HepG2 (cell line): ENCODE measurements at regions not wholly inside any gene's neighbourhood (a gene's known extent, or its start where the extent isn't known, plus 50 kb on each side); places are given as distances from the start of the nearest gene placed in this dataset.

ENCODE experiments used
- ATAC-seq: fragments of 200-7000 bp; cut with Tn5 transposase; 3 replicates; pipeline ENCODE4 v1.9.1; 2020; ENCODE audit warnings: mild to moderate bottlenecking, moderate library complexity
- BruUV-seq: library from RNA; stranded (reverse); fragments of 400-500 nt; replicated peaks from 2 replicates; lab custom pipeline; 2021; lab: Mats Ljungman, UMichigan
- CTCF ChIA-PET: fragments of 300-600 bp; formaldehyde crosslinking; extraction: SDS; loops from one replicate; lab custom pipeline; 2021; ENCODE audit warnings: low total read pairs, inconsistent platforms, low intra/inter-chr PET ratio; lab: Yijun Ruan, JAX
- POLR2A ChIA-PET: fragments of 350-600 bp; sonication (Branson Sonifier 250); formaldehyde crosslinking; loops from one replicate; lab custom pipeline; 2020; ENCODE audit warnings: antibody characterized with exemption, inconsistent platforms; lab: Yijun Ruan, JAX
- DNase-seq: peaks from one replicate; pipeline ENCODE4 v3.0.0-alpha.2; 2015; ENCODE audit warnings: low spot score
- FAIRE-seq: peaks from 3 replicates; lab custom pipeline; 2011; peaks lifted over from hg19 to GRCh38; lab: Jason Lieb, UNC
- H2AFZ ChIP-seq: one replicate; pipeline ENCODE4 v1.6.1; 2011; ENCODE audit warnings: low read length, inconsistent platforms
- H3K27ac ChIP-seq: fragments of 300-600 bp; 3 replicates; pipeline ENCODE4 v1.8.0; 2011; ENCODE audit warnings: mixed run types, mild to moderate bottlenecking, mixed read lengths, low read length, inconsistent platforms; ENCODE audit not compliant: insufficient read depth; ENCODE audit errors: extremely low read length
- H3K27me3 ChIP-seq, 2 experiments: fragments of 200-600 bp in 1 of 2; 2 replicates in 1 of 2; 3 replicates in 1 of 2; pipeline versions ENCODE4 v1.6.0 to v1.8.0; 2011; ENCODE audit warnings: low read length in 2 of 2, mild to moderate bottlenecking in 2 of 2, moderate library complexity in 2 of 2, inconsistent platforms in 1 of 2; ENCODE audit not compliant: insufficient read depth in 2 of 2, control insufficient read depth in 1 of 2
- H3K36me3 ChIP-seq, 2 experiments: fragments of 200-600 bp in 1 of 2; replicated peaks in 1 of 2; 2 replicates in 1 of 2; 3 replicates in 1 of 2; pipeline versions ENCODE4 v1.5.1 to v1.8.0; 2011; ENCODE audit warnings: low read length in 2 of 2, inconsistent platforms in 1 of 2; ENCODE audit not compliant: insufficient read depth in 2 of 2, control insufficient read depth in 1 of 2
- H3K4me1 ChIP-seq: 2 replicates; pipeline ENCODE4 v1.5.1; 2012; ENCODE audit warnings: low read length, inconsistent platforms; ENCODE audit not compliant: insufficient read depth
- H3K4me2 ChIP-seq: 2 replicates; pipeline ENCODE4 v1.6.0; 2011; ENCODE audit warnings: low read depth, low read length, inconsistent platforms
- H3K4me3 ChIP-seq, 3 experiments: fragments of 200-600 bp in 1 of 3; sonication (generic), shearing (Covaris generic) in 1 of 3; replicated peaks in 1 of 3; 2 replicates each; pipeline ENCODE4 v1.5.1; 2011 to 2016; ENCODE audit warnings: low read length in 3 of 3, inconsistent platforms in 2 of 3, low read depth in 2 of 3, mild to moderate bottlenecking in 2 of 3, control low read depth in 1 of 3, mixed read lengths in 1 of 3; ENCODE audit not compliant: insufficient read depth in 1 of 3
- H3K79me2 ChIP-seq: one replicate; pipeline ENCODE4 v1.6.1; 2011; ENCODE audit warnings: low read length, inconsistent platforms; ENCODE audit not compliant: insufficient read depth
- H3K9ac ChIP-seq: 2 replicates; pipeline ENCODE4 v1.6.0; 2011; ENCODE audit warnings: mild to moderate bottlenecking, low read depth, low read length, inconsistent platforms; ENCODE audit not compliant: insufficient read depth
- H3K9me3 ChIP-seq: 2 replicates; pipeline ENCODE4 v1.5.1; 2012; ENCODE audit warnings: mild to moderate bottlenecking, low read length
- H4K20me1 ChIP-seq: 2 replicates; pipeline ENCODE4 v1.6.0; 2011; ENCODE audit warnings: inconsistent platforms, mild to moderate bottlenecking, low read length, moderate library complexity; ENCODE audit not compliant: insufficient read depth
- AHR ChIP-seq: IDR thresholded peaks from 2 replicates; pipeline ENCODE4 v1.6.1; 2018; ENCODE audit warnings: missing genetic modification reagents, missing compliant biosample characterization
- CENPX ChIP-seq: sonication (generic); formaldehyde crosslinking; IDR thresholded peaks from 2 replicates; pipeline ENCODE4 v1.9.0; 2021; ENCODE audit warnings: mild to moderate bottlenecking, missing genetic modification reagents, moderate library complexity
- ETV5 ChIP-seq: IDR thresholded peaks from 2 replicates; pipeline ENCODE4 v1.6.1; 2018; ENCODE audit warnings: missing biosample characterization, missing genetic modification reagents, inconsistent platforms, borderline replicate concordance
- HNF4A ChIP-seq: sonication (generic); formaldehyde crosslinking; IDR thresholded peaks from 2 replicates; pipeline ENCODE4 v1.4.0; 2020; ENCODE audit warnings: missing genetic modification reagents
- HNRNPK ChIP-seq: fragments of 200-400 bp; formaldehyde crosslinking; IDR thresholded peaks from 2 replicates; pipeline ENCODE4 v1.6.1; 2018; ENCODE audit warnings: low read length, low read depth, moderate library complexity, mild to moderate bottlenecking; ENCODE audit not compliant: poor library complexity, severe bottlenecking
- MATR3 ChIP-seq: sonication (generic); formaldehyde crosslinking; IDR thresholded peaks from 2 replicates; pipeline ENCODE4 v1.4.0; 2020; ENCODE audit warnings: missing genetic modification reagents
- SKIL ChIP-seq: sonication (generic); formaldehyde crosslinking; IDR thresholded peaks from 2 replicates; pipeline ENCODE4 v1.8.0; 2022; ENCODE audit warnings: missing genetic modification reagents, mild to moderate bottlenecking, moderate library complexity, borderline replicate concordance
- XRCC5 ChIP-seq: fragments of 200-400 bp; formaldehyde crosslinking; optimal IDR thresholded peaks from 2 replicates; pipeline ENCODE3; 2017; ENCODE audit warnings: mild to moderate bottlenecking, low read length
- ZFP36 ChIP-seq: fragments of 150-350 bp; IDR thresholded peaks from 2 replicates; pipeline ENCODE4 v1.6.1; 2018; ENCODE audit warnings: borderline replicate concordance, low read length, low read depth; ENCODE audit not compliant: partially characterized antibody
- ZFP62 ChIP-seq: sonication (generic); formaldehyde crosslinking; IDR thresholded peaks from 2 replicates; pipeline ENCODE4 v1.4.0; 2020; ENCODE audit warnings: missing genetic modification reagents
- ZNF136 ChIP-seq: sonication (generic); formaldehyde crosslinking; IDR thresholded peaks from 2 replicates; pipeline ENCODE4 v1.8.1; 2022; ENCODE audit warnings: low read depth, mild to moderate bottlenecking, moderate library complexity, missing genetic modification reagents
- ZNF276 ChIP-seq: sonication (generic); formaldehyde crosslinking; IDR thresholded peaks from 2 replicates; pipeline ENCODE4 v1.4.0; 2020; ENCODE audit warnings: mild to moderate bottlenecking, low read depth, missing genetic modification reagents
- ZNF329 ChIP-seq: sonication (generic); formaldehyde crosslinking; IDR thresholded peaks from 2 replicates; pipeline ENCODE4 v1.9.0; 2021; ENCODE audit warnings: low read depth, mild to moderate bottlenecking, missing genetic modification reagents
- ZNF331 ChIP-seq: sonication (generic); formaldehyde crosslinking; IDR thresholded peaks from 2 replicates; pipeline ENCODE4 v1.4.0; 2020; ENCODE audit warnings: missing genetic modification reagents
- ZNF44 ChIP-seq: sonication (generic); formaldehyde crosslinking; IDR thresholded peaks from 2 replicates; pipeline ENCODE4 v1.5.1; 2020; ENCODE audit warnings: mild to moderate bottlenecking, missing genetic modification reagents
- ZNF772 ChIP-seq: sonication (generic); formaldehyde crosslinking; IDR thresholded peaks from 2 replicates; pipeline ENCODE4 v1.5.0; 2020; ENCODE audit warnings: mild to moderate bottlenecking, missing genetic modification reagents
- WGBS: methylation state at CpG from one replicate; pipeline ENCODE4 v1.1.6; 2017; ENCODE audit warnings: low lambda C conversion rate; 5-methylcytosine and 5-hydroxymethylcytosine counted together
- in situ Hi-C: cut with HindIII; loops from 2 replicates; pipeline ENCODE4 v1.10.0; 2017; ENCODE audit warnings: low pct_unique_long_range_greater_than_20kb; ENCODE audit not compliant: extremely low pct_ligation_motif_present
- intact Hi-C: fragments of 100-400 bp; cut with micrococcal nuclease; formaldehyde crosslinking; loops from one replicate; pipeline ENCODE4 v1.10.0; 2022; ENCODE audit not compliant: unreplicated experiment

- ChIA-PET POLR2A (no interaction called here), CTCF (no interaction called here)
- Histone ChIP-seq H3K9me3 (peaks cover 86% of the 10 kb centered on the region), H3K4me1 (no peaks in the 10 kb centered on the region), H3K36me3 (no peaks in the 10 kb centered on the region), H3K27ac (no peak overlapping the region), H4K20me1 (no peaks in the 10 kb centered on the region), H3K27me3 (no peaks in the 10 kb centered on the region), H2AFZ (no peak overlapping the region), H3K9ac (no peak overlapping the region), H3K4me3 (no peak overlapping the region), H3K4me2 (no peak overlapping the region), H3K79me2 (no peaks in the 10 kb centered on the region)
- TF ChIP-seq ZNF44 (CRISPR knock-in tag) (no peak), ZNF772 (CRISPR knock-in tag) (no peak), SKIL (no peak), ZFP62 (CRISPR knock-in tag) (no peak), CENPX (no peak), MATR3 (CRISPR knock-in tag) (no peak), ETV5 (CRISPR knock-in tag) (no peak)
- no TSS peak for BruUV-seq
- ATAC-seq: no peak
- intact Hi-C loops: no loop called here
- no peak for DNase-seq
- in situ Hi-C loops: no loop called here
- 0% methylated on average over 3 of the region's 3 CpGs for WGBS
- FAIRE-seq: no peak
These were observed 595.9 kb downstream of the DNAH5 start for GRCh38 chr5:13348568-13348967.

GRCh38 chr5:13346401-13346800, 598.1 kb downstream of the DNAH5 start:
- no peaks in the 10 kb centered on the region for H3K4me1 ChIP-seq
- no peak overlapping the region for H3K27ac ChIP-seq
- no TSS peak for BruUV-seq
- in situ Hi-C loops (no loop called here), intact Hi-C loops (no loop called here)
- WGBS: 65% methylated on average over 4 of the region's 4 CpGs
- H4K20me1 ChIP-seq: no peaks in the 10 kb centered on the region
- no peak overlapping the region for H3K4me3 ChIP-seq
- H3K9ac ChIP-seq: no peak overlapping the region
- CTCF ChIA-PET: no interaction called here
- no peak overlapping the region for H2AFZ ChIP-seq
- FAIRE-seq (no peak), ATAC-seq (no peak), DNase-seq (no peak)
- H3K79me2 ChIP-seq: no peaks in the 10 kb centered on the region
- H3K36me3 ChIP-seq: no peaks in the 10 kb centered on the region
- H3K9me3 ChIP-seq: peaks cover 87% of the 10 kb centered on the region
- no peaks in the 10 kb centered on the region for H3K27me3 ChIP-seq
- no peak overlapping the region for H3K4me2 ChIP-seq
- POLR2A ChIA-PET: no interaction called here
- no peak for TF ChIP-seq ZNF276 (CRISPR knock-in tag)
- no peak for TF ChIP-seq ZNF136 (CRISPR knock-in tag)
- no peak for TF ChIP-seq ZNF331
- no peak for TF ChIP-seq HNF4A (CRISPR knock-in tag)
- TF ChIP-seq XRCC5: no peak
- no peak for TF ChIP-seq ZFP36
- no peak for TF ChIP-seq AHR
- no peak for TF ChIP-seq HNRNPK
- no peak for TF ChIP-seq ZNF329 (CRISPR knock-in tag)
